ENCODE measurements at regions not wholly inside any gene's neighbourhood (a gene's known extent, or its start where the extent isn't known, plus 50 kb on each side); places are given as distances from the start of the nearest gene placed in this dataset.

DNA sequence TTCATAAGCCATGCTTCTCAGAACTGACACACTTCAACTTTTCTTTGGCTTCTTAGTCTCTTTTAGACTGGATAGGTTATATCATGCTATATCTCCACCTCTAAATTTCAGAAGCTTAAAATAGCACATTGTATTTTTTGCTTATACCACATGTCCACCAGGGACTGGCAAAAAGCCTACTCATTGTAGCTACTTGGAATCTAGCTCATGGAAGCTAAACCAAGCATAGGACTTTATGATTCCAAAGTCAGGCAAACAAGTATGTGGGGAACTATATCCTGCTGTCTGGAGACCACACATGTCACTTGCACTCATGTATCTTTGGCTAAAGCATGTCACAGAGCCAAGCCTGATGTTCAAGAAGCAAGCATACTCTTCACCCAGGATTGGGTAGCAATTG is 245.0 kb upstream of the RASGRP1 start:
- TF ChIP-seq EZH2phosphoT487 (IDR thresholded peaks at IDR 0.05; ENCODE audit: insufficient read depth, low read depth), result no peak
- TF ChIP-seq EZH2 (IDR thresholded peaks at IDR 0.05; ENCODE audit: insufficient read depth, poor library complexity, severe bottlenecking), result no peak
